Activated B cell treated with CpG ODN at 0.5 μM for 24 hours (primary cell): ENCODE measurements at regions not wholly inside any gene's neighbourhood (a gene's known extent, or its start where the extent isn't known, plus 50 kb on each side); places are given as distances from the start of the nearest gene placed in this dataset.

Experiments
- ATAC-seq: fragments of 200-7000 bp; cut with Tn5 transposase; one replicate; pipeline ENCODE4 v1.10.0; 2021; ENCODE audit warnings: low read depth, mild to moderate bottlenecking, moderate library complexity
- CTCF ChIA-PET: fragments of 350-600 bp; sonication (Branson Sonifier 250); formaldehyde crosslinking; loops from one replicate; lab custom pipeline; 2021; ENCODE audit warnings: antibody characterized with exemption; lab: Charles Lee
- POLR2A ChIA-PET: fragments of 350-600 bp; sonication (Branson Sonifier 250); formaldehyde crosslinking; loops from one replicate; lab custom pipeline; 2021; ENCODE audit warnings: antibody characterized with exemption; lab: Charles Lee
- DNase-seq: peaks from one replicate; pipeline ENCODE4 v3.0.0; 2022
- H3K27ac Mint-ChIP-seq: one replicate; pipeline ENCODE4 v1.8.0; 2020; ENCODE audit warnings: mixed read lengths
- H3K27me3 Mint-ChIP-seq: one replicate; pipeline ENCODE4 v1.8.0; 2021; ENCODE audit warnings: mixed read lengths
- H3K36me3 Mint-ChIP-seq: one replicate; pipeline ENCODE4 v1.8.0; 2021; ENCODE audit warnings: low read depth, mixed read lengths
- H3K4me1 Mint-ChIP-seq: one replicate; pipeline ENCODE4 v1.8.0; 2021; ENCODE audit warnings: mixed read lengths
- H3K4me3 Mint-ChIP-seq: one replicate; pipeline ENCODE4 v1.8.0; 2020; ENCODE audit warnings: mild to moderate bottlenecking, mixed read lengths
- H3K9me3 Mint-ChIP-seq: one replicate; pipeline ENCODE4 v1.8.0; 2020; ENCODE audit warnings: mixed read lengths
- CTCF ChIP-seq: fragments of 200-600 bp; IDR thresholded peaks from one replicate; pipeline ENCODE4 v1.8.0; 2022; ENCODE audit warnings: antibody characterized with exemption, mild to moderate bottlenecking
- intact Hi-C: fragments of 100-400 bp; cut with micrococcal nuclease; formaldehyde crosslinking; loops from one replicate; pipeline ENCODE4 v1.15.1; 2024

DNA sequence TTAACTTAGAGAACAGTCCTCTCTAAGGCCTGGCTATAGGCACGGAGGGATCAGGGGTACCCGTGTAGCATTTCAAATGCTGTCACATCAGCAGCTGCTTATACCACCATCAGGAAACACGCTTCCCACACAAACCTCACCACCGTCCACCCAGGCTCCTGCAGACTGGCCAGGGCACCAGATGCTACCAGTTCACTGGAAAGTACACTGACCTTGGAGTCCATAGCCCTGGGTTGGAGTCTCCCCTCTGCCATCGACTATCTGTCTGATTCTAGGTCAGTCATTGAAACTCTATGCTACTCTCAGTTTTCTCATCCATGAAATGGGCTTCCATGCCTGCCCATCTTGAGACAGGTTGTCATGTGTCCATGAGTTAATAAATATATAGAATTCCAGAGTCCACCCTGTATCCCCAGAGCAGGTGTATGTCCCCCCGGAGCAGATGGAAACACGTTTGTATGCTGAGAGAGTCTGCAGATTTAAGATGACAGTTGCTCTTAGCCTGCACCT, 156.0 kb upstream of the SMAD3 start:
- DNase-seq (no peak), ATAC-seq (no peak)
- TF ChIP-seq CTCF = no peak
- Mint-ChIP-seq H3K9me3 (no peaks in the 10 kb centered on the region), H3K4me3 (no peak overlapping the region), H3K4me1 (peaks cover 29% of the 10 kb centered on the region), H3K27ac (no peak overlapping the region), H3K36me3 (no peaks in the 10 kb centered on the region), H3K27me3 (peaks cover 3% of the 10 kb centered on the region)
- ChIA-PET POLR2A (no interaction called here), CTCF (no interaction called here)
- intact Hi-C loops = no loop called here

DNA sequence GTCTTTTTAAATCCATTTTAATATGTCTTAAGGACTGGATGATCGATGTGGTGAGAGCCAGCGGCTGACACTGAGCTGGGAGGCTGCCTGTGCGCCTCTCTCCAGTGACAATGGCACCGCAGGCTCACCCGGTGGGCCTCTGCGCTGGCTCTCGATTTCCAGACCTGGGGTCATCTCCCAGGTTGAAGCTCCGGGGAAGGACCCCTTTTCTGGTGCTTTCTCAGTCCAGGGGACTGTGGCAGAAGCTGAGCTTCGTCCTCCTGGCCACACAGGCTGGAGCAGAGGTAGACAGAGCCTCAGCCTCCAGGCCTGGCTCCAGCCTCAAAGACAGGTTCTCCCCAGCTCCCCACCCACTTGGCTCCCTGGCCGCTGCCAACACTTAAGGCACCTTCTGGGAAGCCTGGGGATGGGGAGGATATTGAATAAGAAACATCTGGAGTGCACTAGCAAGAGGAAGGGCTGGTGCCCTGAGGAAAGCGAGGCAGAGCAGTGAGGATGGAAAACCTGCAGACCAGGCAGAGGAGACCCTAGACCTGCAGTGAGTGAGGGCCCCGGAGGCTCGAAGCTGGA, 154.2 kb upstream of the SMAD3 start:
- ChIA-PET POLR2A (no interaction called here), CTCF (interaction anchor here (1.8 kb wide), 1 partner anchor 8 kb away, joined by 8 read pairs; no protein-coding TSS in a partner anchor)
- H3K27me3 Mint-ChIP-seq = peaks cover 12% of the 10 kb centered on the region
- no peak overlapping the region for H3K27ac Mint-ChIP-seq
- no peaks in the 10 kb centered on the region for H3K9me3 Mint-ChIP-seq
- DNase-seq (no peak), ATAC-seq (no peak)
- intact Hi-C loops = no loop called here
- peaks cover 27% of the 10 kb centered on the region for H3K4me1 Mint-ChIP-seq
- H3K4me3 Mint-ChIP-seq = no peak overlapping the region
- no peak for TF ChIP-seq CTCF
- H3K36me3 Mint-ChIP-seq = no peaks in the 10 kb centered on the region

DNA sequence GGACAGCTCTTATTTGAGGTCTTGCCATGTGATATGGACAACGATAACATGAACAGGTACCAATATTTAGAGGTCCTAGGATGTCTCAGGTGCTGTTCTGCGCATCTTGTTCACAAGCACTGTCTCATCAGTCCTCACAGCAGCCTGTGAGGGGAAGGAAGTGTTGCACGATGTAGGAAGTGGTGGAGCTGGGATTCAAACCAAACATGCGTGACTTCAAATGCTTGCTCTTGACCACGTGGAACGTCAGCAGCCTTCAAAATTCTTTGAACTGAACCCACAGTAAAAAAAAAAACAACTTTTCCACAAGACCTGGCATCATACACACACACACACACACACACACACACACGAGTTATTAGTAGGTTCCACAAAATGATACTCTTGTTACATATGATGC, 153.4 kb upstream of the SMAD3 start:
- CTCF ChIA-PET = interaction anchor here (0.5 to 1.8 kb wide), 2 partner anchors 8 to 625 kb away, joined by 4 to 8 read pairs; no protein-coding TSS in a partner anchor
- peaks cover 27% of the 10 kb centered on the region for H3K4me1 Mint-ChIP-seq
- peaks cover 5% of the 10 kb centered on the region for H3K9me3 Mint-ChIP-seq
- TF ChIP-seq CTCF = no peak
- ATAC-seq (no peak), DNase-seq (no peak)
- H3K36me3 Mint-ChIP-seq = peaks cover 2% of the 10 kb centered on the region
- no peak overlapping the region for H3K27ac Mint-ChIP-seq
- no peak overlapping the region for H3K4me3 Mint-ChIP-seq
- POLR2A ChIA-PET = no interaction called here
- peaks cover 15% of the 10 kb centered on the region for H3K27me3 Mint-ChIP-seq
- intact Hi-C loops = no loop called here

GRCh38 chr15:66912441-66912840, 153.0 kb upstream of the SMAD3 start:
- Mint-ChIP-seq H3K4me1 (peaks cover 23% of the 10 kb centered on the region), H3K4me3 (no peak overlapping the region), H3K9me3 (peaks cover 5% of the 10 kb centered on the region), H3K27me3 (peaks cover 15% of the 10 kb centered on the region), H3K27ac (no peak overlapping the region), H3K36me3 (peaks cover 2% of the 10 kb centered on the region)
- ATAC-seq (no peak), DNase-seq (no peak)
- intact Hi-C loops = no loop called here
- POLR2A ChIA-PET = no interaction called here
- CTCF ChIA-PET = interaction anchor here (0.5 to 1.8 kb wide), 2 partner anchors 9 to 625 kb away, joined by 4 to 8 read pairs; no protein-coding TSS in a partner anchor
- TF ChIP-seq CTCF = no peak

- peaks cover 17% of the 10 kb centered on the region for H3K9me3 Mint-ChIP-seq
- ATAC-seq (no peak), DNase-seq (no peak)
- H3K36me3 Mint-ChIP-seq = peaks cover 2% of the 10 kb centered on the region
- intact Hi-C loops = no loop called here
- no peak for TF ChIP-seq CTCF
- ChIA-PET POLR2A (no interaction called here), CTCF (no interaction called here)
- no peak overlapping the region for H3K27ac Mint-ChIP-seq
- H3K27me3 Mint-ChIP-seq = peaks cover 20% of the 10 kb centered on the region
- peaks cover 8% of the 10 kb centered on the region for H3K4me1 Mint-ChIP-seq
- no peak overlapping the region for H3K4me3 Mint-ChIP-seq
Observed at GRCh38 chr15:66917904-66918448, 147.4 kb upstream of the SMAD3 start.
